SK-N-SH treated with all-trans-retinoic acid at 6 μM for 48 hours (cell line): ENCODE measurements at regions not wholly inside any gene's neighbourhood (a gene's known extent, or its start where the extent isn't known, plus 50 kb on each side); places are given as distances from the start of the nearest gene placed in this dataset.

Experiments used
- ARNTL ChIP-seq: fragments of 450-650 bp; formaldehyde crosslinking; IDR thresholded peaks from 2 replicates; pipeline ENCODE4 v1.5.0; 2020; ENCODE audit warnings: low read depth, mild to moderate bottlenecking, moderate library complexity, borderline replicate concordance
- BACH2 ChIP-seq: fragments of 250-450 bp; sonication (Bioruptor Pico); IDR thresholded peaks from 2 replicates; pipeline ENCODE4 v1.9.0; 2021; ENCODE audit warnings: mild to moderate bottlenecking, borderline replicate concordance
- CREB5 ChIP-seq: fragments of 250-450 bp; sonication (Bioruptor Pico); IDR thresholded peaks from 2 replicates; pipeline ENCODE4 v1.5.1; 2020; ENCODE audit warnings: low read depth, mild to moderate bottlenecking, moderate library complexity
- CSDC2 ChIP-seq: fragments of 250-450 bp; sonication (Bioruptor Pico); IDR thresholded peaks from 2 replicates; pipeline ENCODE4 v1.5.0; 2020; ENCODE audit warnings: mild to moderate bottlenecking, moderate library complexity
- ESRRG ChIP-seq: fragments of 250-450 bp; sonication (Bioruptor Pico); IDR thresholded peaks from 2 replicates; pipeline ENCODE4 v1.6.1; 2021; ENCODE audit warnings: mild to moderate bottlenecking
- ISL1 ChIP-seq: fragments of 250-450 bp; sonication (Bioruptor Pico); IDR thresholded peaks from 2 replicates; pipeline ENCODE4 v2.1.2; 2022; ENCODE audit warnings: mild to moderate bottlenecking, moderate library complexity
- POU6F1 ChIP-seq: fragments of 250-450 bp; sonication (Bioruptor Pico); IDR thresholded peaks from 2 replicates; pipeline ENCODE4 v1.8.0; 2021; ENCODE audit warnings: low read depth, mild to moderate bottlenecking, moderate library complexity, borderline replicate concordance
- RARB ChIP-seq: fragments of 250-450 bp; sonication (Bioruptor Pico); IDR thresholded peaks from 2 replicates; pipeline ENCODE4 v1.8.0; 2021; ENCODE audit warnings: mild to moderate bottlenecking, moderate library complexity
- TCF4 ChIP-seq: fragments of 250-450 bp; sonication (Bioruptor Pico); IDR thresholded peaks from 2 replicates; pipeline ENCODE4 v1.8.0; 2021; ENCODE audit warnings: mild to moderate bottlenecking, moderate library complexity, borderline replicate concordance
- TOX ChIP-seq: fragments of 250-450 bp; sonication (Bioruptor Pico); IDR thresholded peaks from 2 replicates; pipeline ENCODE4 v1.8.0; 2021; ENCODE audit warnings: mild to moderate bottlenecking, moderate library complexity, borderline replicate concordance
- ZFP3 ChIP-seq: fragments of 250-450 bp; sonication (Bioruptor Pico); IDR thresholded peaks from 2 replicates; pipeline ENCODE4 v1.5.0; 2020; ENCODE audit warnings: mild to moderate bottlenecking, moderate library complexity
- ZFP30 ChIP-seq: fragments of 450-650 bp; formaldehyde crosslinking; IDR thresholded peaks from 2 replicates; pipeline ENCODE4 v1.5.0; 2022; ENCODE audit warnings: mild to moderate bottlenecking, moderate library complexity
- TF ChIP-seq, protein P1 (sequence below): fragments of 250-450 bp; sonication (Bioruptor Pico); IDR thresholded peaks from 2 replicates; pipeline ENCODE4 v1.8.0; 2020; ENCODE audit warnings: mild to moderate bottlenecking, moderate library complexity, borderline replicate concordance

DNA sequence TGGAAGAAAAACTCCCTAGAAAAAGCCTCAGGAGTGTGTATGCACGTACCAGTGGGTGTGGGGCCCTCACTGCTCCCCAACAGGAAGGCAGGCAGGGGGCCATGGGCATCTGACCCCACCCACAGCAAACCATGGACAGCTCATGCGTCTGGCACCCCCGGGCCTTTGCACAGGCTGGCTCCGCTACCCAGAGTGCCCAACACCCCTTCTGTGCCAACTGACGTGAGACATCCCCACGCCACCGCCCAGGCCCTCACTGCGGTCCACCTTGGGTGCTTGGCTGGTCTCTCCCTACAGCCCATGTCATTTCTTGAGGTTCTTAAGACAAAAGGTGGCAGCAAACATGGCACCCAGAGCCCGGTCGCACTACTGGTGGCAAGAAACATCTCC lies 91.4 kb downstream of the NCOR2 start:
- TF ChIP-seq BACH2 (CRISPR knock-in tag) (no peak), ZFP3 (CRISPR knock-in tag) (no peak), ARNTL (CRISPR knock-in tag) (no peak), ZFP30 (CRISPR knock-in tag) (no peak), CREB5 (CRISPR knock-in tag) (no peak), CSDC2 (CRISPR knock-in tag) (no peak), TCF4 (no peak), RARB (no peak), ESRRG (CRISPR knock-in tag) (no peak), ISL1 (CRISPR knock-in tag) (no peak), POU6F1 (CRISPR knock-in tag) (no peak), TOX (CRISPR knock-in tag) (no peak)
- TF ChIP-seq, protein P1, sequence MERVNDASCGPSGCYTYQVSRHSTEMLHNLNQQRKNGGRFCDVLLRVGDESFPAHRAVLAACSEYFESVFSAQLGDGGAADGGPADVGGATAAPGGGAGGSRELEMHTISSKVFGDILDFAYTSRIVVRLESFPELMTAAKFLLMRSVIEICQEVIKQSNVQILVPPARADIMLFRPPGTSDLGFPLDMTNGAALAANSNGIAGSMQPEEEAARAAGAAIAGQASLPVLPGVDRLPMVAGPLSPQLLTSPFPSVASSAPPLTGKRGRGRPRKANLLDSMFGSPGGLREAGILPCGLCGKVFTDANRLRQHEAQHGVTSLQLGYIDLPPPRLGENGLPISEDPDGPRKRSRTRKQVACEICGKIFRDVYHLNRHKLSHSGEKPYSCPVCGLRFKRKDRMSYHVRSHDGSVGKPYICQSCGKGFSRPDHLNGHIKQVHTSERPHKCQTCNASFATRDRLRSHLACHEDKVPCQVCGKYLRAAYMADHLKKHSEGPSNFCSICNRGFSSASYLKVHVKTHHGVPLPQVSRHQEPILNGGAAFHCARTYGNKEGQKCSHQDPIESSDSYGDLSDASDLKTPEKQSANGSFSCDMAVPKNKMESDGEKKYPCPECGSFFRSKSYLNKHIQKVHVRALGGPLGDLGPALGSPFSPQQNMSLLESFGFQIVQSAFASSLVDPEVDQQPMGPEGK (CRISPR knock-in tag) = no peak
